ENCODE measurements at regions not wholly inside any gene's neighbourhood (a gene's known extent, or its start where the extent isn't known, plus 50 kb on each side); places are given as distances from the start of the nearest gene placed in this dataset.

DNA sequence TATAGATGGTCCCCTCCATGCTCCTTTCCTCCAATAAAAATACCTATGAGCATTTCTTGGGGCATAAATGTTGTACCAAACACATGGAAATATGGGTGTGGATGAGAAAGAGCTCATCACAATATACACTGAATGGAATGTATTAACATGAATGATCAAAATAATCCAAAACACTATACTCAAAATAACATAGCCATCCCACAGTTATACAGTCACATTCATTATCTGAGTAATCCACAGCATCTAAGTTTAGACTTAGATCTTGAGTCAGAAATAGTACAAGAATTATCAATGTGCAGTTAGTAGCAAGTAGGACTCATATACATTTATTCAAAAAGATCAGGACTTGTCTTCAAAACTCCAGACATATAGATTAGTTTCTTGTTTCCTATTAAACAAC lies 175.2 kb upstream of the NREP start:
- TF ChIP-seq POLR2A (IDR thresholded peaks at IDR 0.05; ENCODE audit: low read depth, low read length) (no peak), POLR2AphosphoS5 (IDR thresholded peaks at IDR 0.05; ENCODE audit: low read depth, low read length) (no peak), TAF1 (IDR thresholded peaks at IDR 0.05; ENCODE audit: borderline replicate concordance, low read depth, low read length) (no peak)
